HG03135 (cell line): ENCODE measurements at regions not wholly inside any gene's neighbourhood (a gene's known extent, or its start where the extent isn't known, plus 50 kb on each side); places are given as distances from the start of the nearest gene placed in this dataset.
"Not testable (repeated sequence)": the region's sequence is repeated elsewhere in the genome, so short reads cannot be mapped to it uniquely, and the experiment has no call there.

Source experiments
- ATAC-seq: cut with Tn5 transposase; IDR thresholded peaks from one replicate; pipeline ENCODE4 v1.9.1; 2021; ENCODE audit warnings: mild to moderate bottlenecking, moderate library complexity; ENCODE audit not compliant: unreplicated experiment

DNA sequence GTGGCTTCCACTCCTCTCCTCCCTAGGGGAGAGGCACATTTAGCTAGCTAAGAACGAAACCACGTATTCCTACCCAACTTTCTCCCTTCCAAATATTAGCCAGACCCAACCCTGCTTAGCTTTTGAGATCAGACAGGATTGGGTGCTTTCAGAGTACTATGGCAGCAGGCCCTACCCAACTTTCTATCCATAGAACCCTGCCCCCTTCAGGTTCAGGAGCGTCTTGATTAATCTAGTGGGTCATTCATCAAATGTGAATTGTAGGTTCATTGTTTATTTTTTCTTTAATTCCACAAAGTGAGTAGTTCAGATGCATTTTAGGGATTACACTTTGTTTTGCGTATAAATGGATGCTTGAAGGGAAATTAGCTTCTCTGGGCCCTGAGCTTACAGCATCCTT lies 188.3 kb downstream of the MIB1 start:
- ATAC-seq: no peak

- ATAC-seq: no peak
Measured at GRCh38 chr18:21930177-21930576, 189.6 kb downstream of the MIB1 start.

DNA sequence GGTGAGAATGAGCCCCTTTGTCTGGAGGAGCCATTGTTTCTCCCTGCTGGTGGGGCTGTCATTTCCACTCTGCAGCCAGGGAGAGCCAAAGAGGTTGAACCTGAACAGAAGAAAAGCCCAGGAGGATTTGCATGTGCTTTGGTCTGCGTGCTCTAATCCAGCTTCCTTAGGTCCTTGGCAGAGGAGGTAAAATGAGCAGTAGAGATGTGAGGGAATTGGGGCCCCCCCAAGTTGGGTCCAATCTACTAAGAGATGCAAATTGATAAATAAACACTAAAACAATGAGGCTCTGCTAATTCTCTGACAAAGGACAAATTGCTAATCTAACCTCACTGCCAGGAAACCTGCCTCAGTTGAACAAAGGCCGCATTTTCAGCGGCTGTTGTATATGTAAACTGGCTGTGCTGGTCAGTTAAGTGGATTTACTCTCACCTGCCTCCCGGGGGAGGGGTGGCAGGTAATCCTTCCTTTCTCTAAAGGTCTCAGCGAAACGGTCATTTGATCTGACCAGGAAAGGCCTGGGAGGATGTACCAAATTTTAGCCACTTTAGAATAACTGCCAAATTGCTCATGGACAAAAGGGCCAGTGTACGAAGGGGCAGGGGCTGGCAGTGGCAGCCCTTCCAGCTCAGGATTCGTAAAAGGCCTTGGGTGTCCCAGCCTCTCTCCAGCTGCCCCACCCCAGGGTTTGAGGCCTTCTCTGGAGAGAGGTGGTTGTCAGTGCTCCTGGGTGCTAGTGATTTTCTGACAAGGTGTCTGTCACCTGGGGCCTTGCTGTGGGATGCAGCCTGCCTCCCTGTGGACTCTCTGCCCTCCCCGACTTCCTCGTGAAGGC lies 193.6 kb downstream of the MIB1 start:
- ATAC-seq: no peak

- ATAC-seq: no peak
Measured at GRCh38 chr18:21934766-21935015, 194.1 kb downstream of the MIB1 start.

- ATAC-seq: no peak
Measured at GRCh38 chr18:21943456-21943855, 202.9 kb downstream of the MIB1 start.

GRCh38 chr18:21949326-21950015 lies 208.9 kb downstream of the MIB1 start:
- no peak for ATAC-seq

DNA sequence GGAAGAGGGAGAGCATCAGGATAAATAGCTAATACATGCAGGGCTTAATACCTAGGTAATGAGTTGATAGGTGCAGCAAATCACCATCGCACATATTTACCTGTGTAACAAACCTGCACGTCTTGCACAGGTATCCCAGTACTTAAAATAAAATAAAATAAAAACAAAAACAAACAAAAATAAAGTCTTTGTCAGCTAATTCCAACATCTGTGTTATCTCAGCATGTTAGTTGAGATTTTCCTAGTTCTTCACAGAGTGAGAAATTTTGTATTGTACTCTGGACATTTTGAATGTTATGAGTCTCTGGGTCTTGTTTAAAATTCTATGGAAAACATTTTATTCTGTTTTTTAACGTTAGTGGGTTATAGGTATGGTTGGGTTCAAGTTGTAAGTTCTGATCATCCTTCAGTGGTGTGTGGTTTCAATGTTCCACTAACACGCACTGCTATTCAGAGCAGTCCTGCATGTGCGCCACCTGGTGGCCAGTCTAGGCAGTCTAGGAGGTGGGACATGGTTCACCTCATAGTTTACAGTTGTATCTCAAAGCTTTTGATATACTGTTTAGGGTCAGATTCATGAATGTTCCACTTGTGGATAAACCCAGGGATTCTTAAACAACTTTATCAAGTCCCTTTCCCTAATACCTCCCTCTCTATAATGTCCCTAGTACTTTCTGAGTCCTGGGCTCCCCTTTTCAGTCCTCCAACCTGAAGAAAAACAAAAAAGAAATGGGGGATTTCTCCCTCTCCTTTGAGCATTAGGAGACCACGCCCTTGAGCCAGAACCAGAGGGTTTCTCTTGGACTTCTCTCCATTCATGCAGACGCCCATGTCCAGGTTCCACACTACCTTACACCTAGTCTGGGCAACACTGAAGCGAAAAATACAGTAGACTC lies 213.4 kb upstream of the GATA6 start:
- peak; percentile 94 for ATAC-seq

DNA sequence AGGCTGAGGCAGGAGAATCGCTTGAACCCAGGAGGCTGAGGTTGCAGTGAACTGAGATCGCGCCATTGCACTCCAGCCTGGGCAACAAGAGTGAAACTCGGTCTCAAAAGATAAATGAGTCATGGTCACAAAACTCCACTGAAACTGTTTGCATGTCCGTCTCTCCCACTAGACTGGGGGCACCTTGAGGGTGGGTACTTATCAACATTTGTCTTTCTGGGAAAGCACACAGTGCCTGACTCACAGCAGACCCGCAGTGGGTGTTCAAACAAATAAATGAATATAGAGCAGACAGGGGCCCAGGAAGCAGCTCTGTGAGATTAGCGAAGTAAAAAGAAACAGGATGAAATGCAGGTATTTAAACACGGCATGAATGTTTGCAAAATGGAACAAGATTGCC lies 211.1 kb upstream of the GATA6 start:
- ATAC-seq: no peak

DNA sequence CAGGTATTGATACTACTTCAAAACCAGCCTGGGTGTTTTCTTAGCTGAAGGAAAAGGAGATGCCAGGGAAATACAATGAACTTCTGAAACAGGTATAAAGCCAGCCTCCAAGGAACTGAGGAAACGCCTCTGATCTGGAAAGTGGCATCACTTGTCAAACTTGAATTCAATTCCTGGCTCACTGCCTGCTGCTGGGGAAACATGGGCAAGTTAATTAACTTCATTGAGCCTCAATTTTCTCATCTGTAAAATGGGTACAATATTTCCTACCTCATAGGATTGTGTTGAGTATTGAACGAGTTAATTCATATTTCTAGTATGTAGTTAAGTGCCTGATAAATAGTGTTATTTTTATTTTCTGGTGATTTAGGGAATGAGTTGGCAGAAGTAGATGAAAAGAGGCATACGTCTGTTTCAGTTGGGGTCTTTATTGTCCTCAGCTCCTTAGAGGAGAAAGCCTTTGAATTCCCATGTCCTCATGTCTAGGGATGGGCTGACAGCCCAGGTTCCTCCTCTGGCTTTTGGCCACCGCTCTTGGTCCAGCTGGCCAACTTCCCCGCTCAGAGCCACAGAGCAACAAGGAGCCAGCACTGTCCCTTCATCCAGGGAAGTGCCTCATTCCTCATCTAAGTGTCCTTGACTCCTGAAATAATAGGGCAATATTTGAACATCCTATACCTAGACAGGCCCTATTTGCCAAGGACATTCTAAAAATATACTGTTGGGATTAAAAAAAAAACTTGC lies 210.5 kb upstream of the GATA6 start:
- no peak for ATAC-seq

DNA sequence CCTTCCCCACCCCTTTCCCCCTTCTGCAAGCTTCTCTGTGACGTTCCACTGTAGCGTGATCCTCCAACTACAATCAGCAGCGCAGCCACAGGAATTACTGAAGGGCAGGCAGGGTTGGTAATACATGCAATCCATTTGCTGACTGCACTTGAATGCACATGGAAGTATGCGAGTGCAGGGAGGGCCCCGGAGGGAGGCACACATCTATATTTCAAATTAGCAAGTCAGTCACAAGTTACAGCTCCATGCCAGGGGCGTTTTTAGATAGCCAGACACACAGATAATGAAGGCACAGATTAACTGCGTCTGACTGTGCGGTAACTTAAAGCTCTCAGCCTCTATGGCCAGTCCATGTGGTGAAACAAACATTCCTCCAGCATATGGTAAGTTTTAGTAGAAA lies 209.2 kb upstream of the GATA6 start:
- ATAC-seq: no peak

DNA sequence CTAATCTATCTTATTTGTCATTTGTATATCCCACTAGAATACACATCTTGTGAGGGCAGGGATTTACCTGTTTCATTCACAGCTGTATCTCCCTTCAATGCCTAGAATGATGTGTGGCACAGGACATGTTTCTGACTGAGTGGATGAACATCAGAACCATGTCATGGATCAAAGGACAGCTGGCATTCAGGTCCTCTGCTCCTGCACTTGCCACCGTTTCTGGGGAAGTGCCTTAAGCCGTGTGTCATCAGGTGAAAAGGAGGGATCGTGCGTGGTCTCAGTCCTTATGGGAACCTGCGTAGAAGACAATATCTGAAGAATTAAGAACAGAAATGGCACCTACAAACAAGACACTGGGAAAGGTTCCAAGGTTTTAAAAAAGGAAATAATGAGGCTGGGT lies 206.1 kb upstream of the GATA6 start:
- no peak for ATAC-seq

GRCh38 chr18:21968338-21968737 lies 201.1 kb upstream of the GATA6 start:
- ATAC-seq: no peak

- ATAC-seq: no peak
Measured at GRCh38 chr18:21972281-21972680, 197.1 kb upstream of the GATA6 start.

GRCh38 chr18:21975954-21976353 lies 193.4 kb upstream of the GATA6 start:
- not testable (repeated sequence) for ATAC-seq

DNA sequence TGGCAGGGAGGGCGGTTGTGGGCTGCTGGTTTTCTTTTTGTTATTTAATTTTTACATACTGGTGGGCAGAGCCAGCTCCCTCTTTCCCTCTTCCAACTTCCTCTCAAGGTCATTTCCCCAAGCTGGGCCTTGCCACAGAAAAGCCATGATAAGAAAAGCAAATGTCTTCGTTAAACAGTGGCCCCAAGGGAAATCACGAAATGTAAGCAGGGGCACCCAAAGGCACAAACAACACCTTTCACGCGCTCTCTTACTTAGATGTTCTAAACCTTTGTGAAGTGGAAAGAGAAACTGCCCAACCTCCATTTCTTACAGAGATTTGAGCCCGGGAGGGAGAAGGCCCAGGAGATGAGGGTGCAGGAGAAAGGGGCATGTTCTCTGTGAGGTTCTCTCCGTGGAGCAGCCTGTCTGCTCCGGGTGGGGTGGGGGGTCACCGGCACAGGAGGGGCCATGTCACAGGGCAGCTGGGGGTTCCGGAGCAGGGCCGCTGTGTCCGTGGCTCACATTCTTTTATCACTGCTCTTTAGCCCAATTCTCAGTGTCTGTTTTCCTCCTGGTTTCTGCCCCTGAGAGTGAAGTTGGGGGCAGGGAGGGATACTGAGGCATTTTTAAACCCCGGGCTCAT lies 190.7 kb upstream of the GATA6 start:
- no peak for ATAC-seq

DNA sequence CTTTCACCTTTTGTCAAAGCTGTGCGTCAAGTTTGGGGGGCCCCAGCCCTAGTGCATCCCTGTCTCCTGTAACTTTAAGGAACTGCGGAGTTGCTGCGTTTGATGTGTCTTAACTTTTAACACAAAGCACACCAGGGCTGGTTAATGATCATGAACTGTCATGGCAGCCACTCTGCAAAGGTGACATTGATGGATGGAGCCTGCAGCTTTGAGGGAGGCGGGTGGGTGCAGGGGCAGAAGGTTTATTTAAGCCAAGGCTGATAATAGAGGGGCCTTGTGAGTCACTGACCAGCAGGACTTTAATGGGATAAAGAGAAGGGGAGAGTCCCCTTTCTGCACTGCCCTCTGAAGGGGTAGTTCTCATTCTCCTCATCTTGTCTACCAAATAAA lies 190.2 kb upstream of the GATA6 start:
- ATAC-seq: no peak

GRCh38 chr18:21979759-21980158 lies 189.6 kb upstream of the GATA6 start:
- ATAC-seq: no peak

DNA sequence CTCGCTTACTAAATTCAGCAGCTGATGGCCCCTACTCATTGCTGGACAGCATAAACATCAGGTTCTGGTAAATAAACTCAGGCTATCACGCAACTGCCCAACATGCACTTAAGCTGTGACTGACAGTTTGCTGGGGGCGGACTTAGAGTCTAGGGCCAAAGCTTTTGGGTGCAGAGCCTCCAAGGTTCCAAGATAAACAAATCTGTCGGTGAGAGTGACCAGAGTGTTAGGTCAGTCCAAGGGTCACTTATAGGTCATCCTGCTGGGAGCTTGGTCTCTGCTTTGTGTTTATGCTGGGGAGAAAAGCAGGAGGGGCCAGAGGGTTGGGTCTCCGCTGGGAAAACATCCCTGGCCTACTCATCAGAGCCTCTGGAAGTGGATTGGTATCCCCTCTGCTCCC lies 188.6 kb upstream of the GATA6 start:
- no peak for ATAC-seq

GRCh38 chr18:21981489-21981888 lies 187.9 kb upstream of the GATA6 start:
- ATAC-seq: not testable (repeated sequence)

DNA sequence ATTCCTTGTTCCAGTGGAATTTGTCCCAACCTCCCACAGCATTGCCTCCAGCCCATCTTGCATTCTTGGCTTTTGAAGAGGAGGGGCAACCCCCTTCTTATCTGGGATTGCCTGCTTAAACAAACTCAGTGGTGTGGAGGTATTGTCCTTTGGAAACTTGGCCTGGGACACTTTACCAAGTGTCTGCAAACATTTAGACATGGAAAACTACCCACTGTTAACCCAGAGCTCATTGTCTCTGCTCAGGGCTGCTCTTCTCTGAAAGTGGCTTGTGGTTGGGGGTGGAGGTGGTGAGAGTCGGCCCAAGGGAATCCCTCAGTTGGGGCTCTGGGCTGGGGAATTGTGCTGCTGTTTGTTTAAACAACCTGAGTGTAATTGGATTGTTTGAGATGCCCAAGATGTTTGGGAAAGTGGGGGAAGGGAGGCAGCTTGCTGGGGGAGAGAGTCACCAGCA lies 178.3 kb upstream of the GATA6 start:
- ATAC-seq: no peak

GRCh38 chr18:21991886-21992285 lies 177.5 kb upstream of the GATA6 start:
- ATAC-seq: no peak
